HepG2 (cell line): ENCODE measurements at regions not wholly inside any gene's neighbourhood (a gene's known extent, or its start where the extent isn't known, plus 50 kb on each side); places are given as distances from the start of the nearest gene placed in this dataset.

ENCODE experiments used
- ATAC-seq: fragments of 200-7000 bp; cut with Tn5 transposase; 3 replicates; pipeline ENCODE4 v1.9.1; 2020; ENCODE audit warnings: mild to moderate bottlenecking, moderate library complexity
- BruUV-seq: library from RNA; stranded (reverse); fragments of 400-500 nt; replicated peaks from 2 replicates; lab custom pipeline; 2021; lab: Mats Ljungman, UMichigan
- CTCF ChIA-PET: fragments of 300-600 bp; formaldehyde crosslinking; extraction: SDS; loops from one replicate; lab custom pipeline; 2021; ENCODE audit warnings: low total read pairs, inconsistent platforms, low intra/inter-chr PET ratio; lab: Yijun Ruan, JAX
- POLR2A ChIA-PET: fragments of 350-600 bp; sonication (Branson Sonifier 250); formaldehyde crosslinking; loops from one replicate; lab custom pipeline; 2020; ENCODE audit warnings: antibody characterized with exemption, inconsistent platforms; lab: Yijun Ruan, JAX
- DNase-seq: peaks from one replicate; pipeline ENCODE4 v3.0.0-alpha.2; 2015; ENCODE audit warnings: low spot score
- FAIRE-seq: peaks from 3 replicates; lab custom pipeline; 2011; peaks lifted over from hg19 to GRCh38; lab: Jason Lieb, UNC
- H2AFZ ChIP-seq: one replicate; pipeline ENCODE4 v1.6.1; 2011; ENCODE audit warnings: low read length, inconsistent platforms
- H3K27ac ChIP-seq: fragments of 300-600 bp; 3 replicates; pipeline ENCODE4 v1.8.0; 2011; ENCODE audit warnings: mixed run types, mild to moderate bottlenecking, mixed read lengths, low read length, inconsistent platforms; ENCODE audit not compliant: insufficient read depth; ENCODE audit errors: extremely low read length
- H3K27me3 ChIP-seq, 2 experiments: fragments of 200-600 bp in 1 of 2; 2 replicates in 1 of 2; 3 replicates in 1 of 2; pipeline versions ENCODE4 v1.6.0 to v1.8.0; 2011; ENCODE audit warnings: low read length in 2 of 2, mild to moderate bottlenecking in 2 of 2, moderate library complexity in 2 of 2, inconsistent platforms in 1 of 2; ENCODE audit not compliant: insufficient read depth in 2 of 2, control insufficient read depth in 1 of 2
- H3K36me3 ChIP-seq, 2 experiments: fragments of 200-600 bp in 1 of 2; replicated peaks in 1 of 2; 2 replicates in 1 of 2; 3 replicates in 1 of 2; pipeline versions ENCODE4 v1.5.1 to v1.8.0; 2011; ENCODE audit warnings: low read length in 2 of 2, inconsistent platforms in 1 of 2; ENCODE audit not compliant: insufficient read depth in 2 of 2, control insufficient read depth in 1 of 2
- H3K4me1 ChIP-seq: 2 replicates; pipeline ENCODE4 v1.5.1; 2012; ENCODE audit warnings: low read length, inconsistent platforms; ENCODE audit not compliant: insufficient read depth
- H3K4me2 ChIP-seq: 2 replicates; pipeline ENCODE4 v1.6.0; 2011; ENCODE audit warnings: low read depth, low read length, inconsistent platforms
- H3K4me3 ChIP-seq, 3 experiments: fragments of 200-600 bp in 1 of 3; sonication (generic), shearing (Covaris generic) in 1 of 3; replicated peaks in 1 of 3; 2 replicates each; pipeline ENCODE4 v1.5.1; 2011 to 2016; ENCODE audit warnings: low read length in 3 of 3, inconsistent platforms in 2 of 3, low read depth in 2 of 3, mild to moderate bottlenecking in 2 of 3, control low read depth in 1 of 3, mixed read lengths in 1 of 3; ENCODE audit not compliant: insufficient read depth in 1 of 3
- H3K79me2 ChIP-seq: one replicate; pipeline ENCODE4 v1.6.1; 2011; ENCODE audit warnings: low read length, inconsistent platforms; ENCODE audit not compliant: insufficient read depth
- H3K9ac ChIP-seq: 2 replicates; pipeline ENCODE4 v1.6.0; 2011; ENCODE audit warnings: mild to moderate bottlenecking, low read depth, low read length, inconsistent platforms; ENCODE audit not compliant: insufficient read depth
- H3K9me3 ChIP-seq: 2 replicates; pipeline ENCODE4 v1.5.1; 2012; ENCODE audit warnings: mild to moderate bottlenecking, low read length
- H4K20me1 ChIP-seq: 2 replicates; pipeline ENCODE4 v1.6.0; 2011; ENCODE audit warnings: inconsistent platforms, mild to moderate bottlenecking, low read length, moderate library complexity; ENCODE audit not compliant: insufficient read depth
- ADNP ChIP-seq: sonication (generic); formaldehyde crosslinking; IDR thresholded peaks from 2 replicates; pipeline ENCODE4 v1.4.0; 2020; ENCODE audit warnings: missing genetic modification reagents
- AFF4 ChIP-seq: sonication (generic); formaldehyde crosslinking; IDR thresholded peaks from 2 replicates; pipeline ENCODE4 v1.4.0; 2020; ENCODE audit warnings: missing genetic modification reagents
- DPF2 ChIP-seq: sonication (generic); formaldehyde crosslinking; IDR thresholded peaks from 2 replicates; pipeline ENCODE4 v1.4.0; 2020; ENCODE audit warnings: mild to moderate bottlenecking, low read depth, missing genetic modification reagents, borderline replicate concordance
- KAT2B ChIP-seq: fragments of 150-350 bp; IDR thresholded peaks from 2 replicates; pipeline ENCODE4 v1.6.1; 2014; ENCODE audit warnings: low read depth, low read length, borderline replicate concordance
- KLF11 ChIP-seq: IDR thresholded peaks from 2 replicates; pipeline ENCODE4 v1.6.1; 2016; ENCODE audit warnings: missing compliant biosample characterization
- MEIS1 ChIP-seq: sonication (generic); formaldehyde crosslinking; IDR thresholded peaks from 2 replicates; pipeline ENCODE4 v1.9.0; 2021; ENCODE audit warnings: mild to moderate bottlenecking, missing genetic modification reagents, moderate library complexity, borderline replicate concordance
- NPAS2 ChIP-seq: sonication (generic); formaldehyde crosslinking; IDR thresholded peaks from 2 replicates; pipeline ENCODE4 v1.8.0; 2022; ENCODE audit warnings: mild to moderate bottlenecking, missing genetic modification reagents, borderline replicate concordance
- PREB ChIP-seq: sonication (generic); formaldehyde crosslinking; IDR thresholded peaks from 2 replicates; pipeline ENCODE4 v1.4.0; 2020; ENCODE audit warnings: missing genetic modification reagents
- RFXAP ChIP-seq: sonication (generic); formaldehyde crosslinking; IDR thresholded peaks from 2 replicates; pipeline ENCODE4 v1.4.0; 2020; ENCODE audit warnings: missing genetic modification reagents, borderline replicate concordance
- ZFP41 ChIP-seq: sonication (generic); formaldehyde crosslinking; IDR thresholded peaks from 2 replicates; pipeline ENCODE4 v1.4.0; 2020; ENCODE audit warnings: mild to moderate bottlenecking, missing genetic modification reagents, borderline replicate concordance
- ZNF101 ChIP-seq: sonication (generic); formaldehyde crosslinking; IDR thresholded peaks from 2 replicates; pipeline ENCODE4 v1.4.0; 2020; ENCODE audit warnings: mild to moderate bottlenecking, low read depth, missing genetic modification reagents, borderline replicate concordance
- ZNF136 ChIP-seq: sonication (generic); formaldehyde crosslinking; IDR thresholded peaks from 2 replicates; pipeline ENCODE4 v1.8.1; 2022; ENCODE audit warnings: low read depth, mild to moderate bottlenecking, moderate library complexity, missing genetic modification reagents
- ZNF496 ChIP-seq: sonication (generic); formaldehyde crosslinking; IDR thresholded peaks from 2 replicates; pipeline ENCODE4 v1.8.1; 2023; ENCODE audit warnings: mild to moderate bottlenecking, moderate library complexity, missing genetic modification reagents; ENCODE audit not compliant: insufficient replicate concordance
- WGBS: methylation state at CpG from one replicate; pipeline ENCODE4 v1.1.6; 2017; ENCODE audit warnings: low lambda C conversion rate; 5-methylcytosine and 5-hydroxymethylcytosine counted together
- in situ Hi-C: cut with HindIII; loops from 2 replicates; pipeline ENCODE4 v1.10.0; 2017; ENCODE audit warnings: low pct_unique_long_range_greater_than_20kb; ENCODE audit not compliant: extremely low pct_ligation_motif_present
- intact Hi-C: fragments of 100-400 bp; cut with micrococcal nuclease; formaldehyde crosslinking; loops from one replicate; pipeline ENCODE4 v1.10.0; 2022; ENCODE audit not compliant: unreplicated experiment

- TF ChIP-seq ZFP41 (CRISPR knock-in tag) (no peak), KAT2B (no peak), MEIS1 (CRISPR knock-in tag) (no peak), DPF2 (CRISPR knock-in tag) (no peak), ADNP (CRISPR knock-in tag) (no peak)
- ATAC-seq (no peak), DNase-seq (no peak), FAIRE-seq (no peak)
- Histone ChIP-seq H3K27ac (no peak overlapping the region), H3K4me3 (no peak overlapping the region), H3K9me3 (no peaks in the 10 kb centered on the region), H3K4me1 (peaks cover 22% of the 10 kb centered on the region), H3K4me2 (no peak overlapping the region), H3K36me3 (no peaks in the 10 kb centered on the region), H3K27me3 (peaks cover 1 to 3% of the 10 kb centered on the region in 2 experiments; a peak in 2 of 5 replicates), H3K9ac (no peak overlapping the region), H3K79me2 (no peaks in the 10 kb centered on the region), H4K20me1 (no peaks in the 10 kb centered on the region), H2AFZ (no peak overlapping the region)
- intact Hi-C loops, result no loop called here
- POLR2A ChIA-PET, result no interaction called here
- in situ Hi-C loops, result no loop called here
- CTCF ChIA-PET, result no interaction called here
- no TSS peak for BruUV-seq
- 43% methylated on average over 8 of the region's 8 CpGs for WGBS
These were observed 81.4 kb upstream of the AKIP1 start for GRCh38 chr11:8829556-8829955.

GRCh38 chr11:8830641-8831040, 80.3 kb upstream of the AKIP1 start:
- ATAC-seq, result no peak
- no peak for FAIRE-seq
- Histone ChIP-seq H3K27me3 (peaks cover 1 to 3% of the 10 kb centered on the region in 2 experiments; a peak in 2 of 5 replicates), H3K9ac (no peak overlapping the region), H4K20me1 (no peaks in the 10 kb centered on the region), H3K27ac (no peak overlapping the region), H3K9me3 (no peaks in the 10 kb centered on the region), H3K4me3 (no peak overlapping the region), H2AFZ (no peak overlapping the region), H3K4me1 (peaks cover 18% of the 10 kb centered on the region), H3K4me2 (no peak overlapping the region), H3K79me2 (no peaks in the 10 kb centered on the region), H3K36me3 (no peaks in the 10 kb centered on the region)
- no TSS peak for BruUV-seq
- ChIA-PET CTCF (no interaction called here), POLR2A (no interaction called here)
- no peak for DNase-seq
- in situ Hi-C loops, result no loop called here
- intact Hi-C loops, result no loop called here
- WGBS, result 27% methylated on average over 3 of the region's 3 CpGs
- TF ChIP-seq PREB (CRISPR knock-in tag), result no peak
- TF ChIP-seq ZNF101 (CRISPR knock-in tag), result no peak
- TF ChIP-seq ZNF136, result no peak
- no peak for TF ChIP-seq NPAS2
- TF ChIP-seq AFF4 (CRISPR knock-in tag), result no peak
- TF ChIP-seq RFXAP, result no peak
- no peak for TF ChIP-seq KLF11 (CRISPR knock-in tag)
- TF ChIP-seq ZNF496 (CRISPR knock-in tag), result no peak
